HG02852 (cell line): ENCODE measurements at regions not wholly inside any gene's neighbourhood (a gene's known extent, or its start where the extent isn't known, plus 50 kb on each side); places are given as distances from the start of the nearest gene placed in this dataset.

Experiments
- ATAC-seq: cut with Tn5 transposase; IDR thresholded peaks from one replicate; pipeline ENCODE4 v1.9.1; 2021; ENCODE audit warnings: mild to moderate bottlenecking, moderate library complexity; ENCODE audit not compliant: unreplicated experiment

- ATAC-seq = no peak
Measured at GRCh38 chr10:78570633-78571235, 498.0 kb upstream of the ZMIZ1 start.

- no peak for ATAC-seq
Measured at GRCh38 chr10:78571286-78571685, 497.5 kb upstream of the ZMIZ1 start.

GRCh38 chr10:78571891-78572290 lies 496.9 kb upstream of the ZMIZ1 start:
- ATAC-seq = no peak

GRCh38 chr10:78572565-78572964 lies 496.2 kb upstream of the ZMIZ1 start:
- ATAC-seq = no peak

- ATAC-seq = no peak
Measured at GRCh38 chr10:78574547-78574946, 494.2 kb upstream of the ZMIZ1 start.

GRCh38 chr10:78575400-78575799 lies 493.4 kb upstream of the ZMIZ1 start:
- no peak for ATAC-seq

- ATAC-seq = no peak
Measured at GRCh38 chr10:78576276-78576675, 492.5 kb upstream of the ZMIZ1 start.

- ATAC-seq = no peak
Measured at GRCh38 chr10:78577712-78578111, 491.1 kb upstream of the ZMIZ1 start.

GRCh38 chr10:78578929-78579328 lies 489.8 kb upstream of the ZMIZ1 start:
- ATAC-seq = no peak

GRCh38 chr10:78579576-78579975 lies 489.2 kb upstream of the ZMIZ1 start:
- no peak for ATAC-seq

- no peak for ATAC-seq
Measured at GRCh38 chr10:78579995-78580394, 488.8 kb upstream of the ZMIZ1 start.

GRCh38 chr10:78581133-78581694 lies 487.6 kb upstream of the ZMIZ1 start:
- ATAC-seq = no peak

- no peak for ATAC-seq
Measured at GRCh38 chr10:78582540-78582939, 486.2 kb upstream of the ZMIZ1 start.

GRCh38 chr10:78584266-78584665 lies 484.5 kb upstream of the ZMIZ1 start:
- ATAC-seq = no peak

GRCh38 chr10:78584681-78585080 lies 484.1 kb upstream of the ZMIZ1 start:
- ATAC-seq = no peak

GRCh38 chr10:78585952-78586351 lies 482.8 kb upstream of the ZMIZ1 start:
- no peak for ATAC-seq

- ATAC-seq = no peak
Measured at GRCh38 chr10:78588194-78588811, 480.5 kb upstream of the ZMIZ1 start.

- no peak for ATAC-seq
Measured at GRCh38 chr10:78589687-78590086, 479.1 kb upstream of the ZMIZ1 start.

- no peak for ATAC-seq
Measured at GRCh38 chr10:78591066-78591465, 477.7 kb upstream of the ZMIZ1 start.

- no peak for ATAC-seq
Measured at GRCh38 chr10:78594559-78595268, 474.1 kb upstream of the ZMIZ1 start.

- no peak for ATAC-seq
Measured at GRCh38 chr10:78595269-78595619, 473.5 kb upstream of the ZMIZ1 start.

GRCh38 chr10:78596556-78596955 lies 472.2 kb upstream of the ZMIZ1 start:
- ATAC-seq = no peak
